IPS-15b (cell line): ENCODE measurements at regions not wholly inside any gene's neighbourhood (a gene's known extent, or its start where the extent isn't known, plus 50 kb on each side); places are given as distances from the start of the nearest gene placed in this dataset.

Experiments
- H3K27me3 ChIP-seq: one replicate; pipeline ENCODE4 v1.6.1; 2013; ENCODE audit warnings: low read length; ENCODE audit not compliant: control insufficient read depth, insufficient read depth
- H3K36me3 ChIP-seq: one replicate; pipeline ENCODE4 v1.6.1; 2013; ENCODE audit warnings: low read length; ENCODE audit not compliant: control insufficient read depth, insufficient read depth
- H3K4me1 ChIP-seq: one replicate; pipeline ENCODE4 v1.6.1; 2013; ENCODE audit warnings: mild to moderate bottlenecking, low read length; ENCODE audit not compliant: control insufficient read depth, insufficient read depth
- H3K4me3 ChIP-seq: one replicate; pipeline ENCODE4 v1.5.1; 2013; ENCODE audit warnings: low read depth, low read length
- H3K9ac ChIP-seq: one replicate; pipeline ENCODE4 v1.6.1; 2013; ENCODE audit warnings: low read depth, mild to moderate bottlenecking, low read length
- H3K9me3 ChIP-seq: one replicate; pipeline ENCODE4 v1.6.1; 2013; ENCODE audit warnings: mild to moderate bottlenecking, low read length; ENCODE audit not compliant: control insufficient read depth, insufficient read depth

DNA sequence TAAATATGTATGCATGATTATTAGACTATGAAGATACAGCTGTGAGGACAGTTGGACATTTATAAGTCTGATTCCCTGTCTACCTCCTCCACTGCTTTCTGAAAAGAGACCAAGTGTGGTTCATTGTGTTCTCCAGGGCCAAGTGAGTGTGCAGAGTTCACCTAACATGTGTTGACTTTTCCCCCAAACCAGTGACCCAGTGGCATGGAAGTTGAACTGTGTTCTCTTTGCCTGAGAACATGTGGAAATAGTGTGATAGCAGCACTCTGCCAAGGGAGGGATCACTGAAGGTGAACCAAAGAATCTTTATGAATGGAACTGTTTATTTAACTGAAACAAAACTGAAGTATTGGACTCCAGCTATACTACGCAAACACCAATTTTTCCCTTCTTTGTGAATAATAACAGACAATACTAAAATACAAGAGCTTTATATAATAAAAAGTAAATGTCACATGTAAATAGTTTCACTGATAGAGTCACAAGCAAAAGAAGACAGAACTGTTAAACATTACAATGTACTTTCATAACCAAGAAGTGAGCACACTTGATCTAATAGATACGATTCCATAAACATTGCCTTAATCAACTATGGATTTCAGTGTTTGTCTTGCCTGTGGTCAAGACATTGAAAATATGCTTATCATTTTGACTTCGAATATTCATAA, 200.3 kb upstream of the FUT9 start:
- Histone ChIP-seq H3K4me1 (no peaks in the 10 kb centered on the region), H3K27me3 (no peaks in the 10 kb centered on the region), H3K4me3 (no peak overlapping the region), H3K36me3 (no peaks in the 10 kb centered on the region), H3K9me3 (no peaks in the 10 kb centered on the region), H3K9ac (no peak overlapping the region)

GRCh38 chr6:95819461-95819860, 196.3 kb upstream of the FUT9 start:
- H3K4me3 ChIP-seq, result no peak overlapping the region
- no peaks in the 10 kb centered on the region for H3K36me3 ChIP-seq
- H3K9me3 ChIP-seq, result no peaks in the 10 kb centered on the region
- no peaks in the 10 kb centered on the region for H3K27me3 ChIP-seq
- no peaks in the 10 kb centered on the region for H3K4me1 ChIP-seq
- H3K9ac ChIP-seq, result no peak overlapping the region

- H3K4me3 ChIP-seq, result no peak overlapping the region
Measured at GRCh38 chr6:95819939-95820338, 195.8 kb upstream of the FUT9 start.

GRCh38 chr6:95830859-95831557, 184.8 kb upstream of the FUT9 start:
- H3K27me3 ChIP-seq, result no peaks in the 10 kb centered on the region
- H3K4me1 ChIP-seq, result no peaks in the 10 kb centered on the region
- no peak overlapping the region for H3K9ac ChIP-seq
- no peak overlapping the region for H3K4me3 ChIP-seq
- no peaks in the 10 kb centered on the region for H3K36me3 ChIP-seq
- no peaks in the 10 kb centered on the region for H3K9me3 ChIP-seq

More at GRCh38 chr6:95819939-95820338, 195.8 kb upstream of the FUT9 start:
- Histone ChIP-seq H3K27me3 (no peaks in the 10 kb centered on the region), H3K4me1 (no peaks in the 10 kb centered on the region), H3K36me3 (no peaks in the 10 kb centered on the region), H3K9me3 (no peaks in the 10 kb centered on the region), H3K9ac (no peak overlapping the region)

DNA sequence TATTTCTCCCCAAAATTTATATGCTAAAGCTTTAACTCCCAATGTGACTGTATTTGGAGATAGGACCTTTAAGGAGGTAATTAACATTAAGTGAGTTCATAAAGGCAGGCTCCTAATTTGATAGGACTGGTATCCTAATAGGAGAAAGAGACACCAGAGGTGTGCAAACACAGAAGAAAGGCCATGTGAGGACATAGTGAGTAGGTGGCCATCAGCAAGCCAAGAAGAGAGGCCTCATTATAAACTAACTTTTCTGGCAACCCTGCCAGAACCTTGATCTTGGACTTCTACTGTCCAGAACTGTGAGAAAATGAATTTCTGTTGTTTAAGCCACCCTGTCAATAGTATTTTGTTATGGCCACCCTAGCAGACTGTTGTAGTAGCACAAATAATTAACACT, 177.9 kb upstream of the FUT9 start:
- no peaks in the 10 kb centered on the region for H3K36me3 ChIP-seq
- H3K9me3 ChIP-seq, result no peaks in the 10 kb centered on the region
- H3K27me3 ChIP-seq, result no peaks in the 10 kb centered on the region
- H3K4me3 ChIP-seq, result no peak overlapping the region
- H3K4me1 ChIP-seq, result no peaks in the 10 kb centered on the region
- H3K9ac ChIP-seq, result no peak overlapping the region

DNA sequence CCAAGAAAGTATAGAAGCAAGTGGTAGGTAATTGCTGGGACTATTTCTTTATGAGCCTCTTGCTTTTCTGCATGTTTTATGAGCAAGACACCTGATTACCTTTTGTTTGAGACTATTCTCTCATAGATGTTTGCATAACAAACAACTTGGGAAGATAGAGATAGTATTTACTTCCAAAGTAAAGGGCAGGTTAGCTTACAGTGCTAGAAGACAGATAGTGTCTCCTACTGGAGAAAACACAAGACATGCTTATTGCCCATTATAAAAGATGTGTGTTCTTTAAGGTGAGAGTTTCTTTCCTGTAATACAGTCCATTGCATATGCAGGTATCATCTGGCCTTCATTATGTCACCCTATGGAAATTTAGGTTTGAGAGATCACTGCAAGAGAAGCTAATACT, 174.2 kb upstream of the FUT9 start:
- Histone ChIP-seq H3K27me3 (no peaks in the 10 kb centered on the region), H3K9ac (no peak overlapping the region), H3K4me3 (no peak overlapping the region), H3K36me3 (no peaks in the 10 kb centered on the region), H3K9me3 (no peaks in the 10 kb centered on the region), H3K4me1 (no peaks in the 10 kb centered on the region)

DNA sequence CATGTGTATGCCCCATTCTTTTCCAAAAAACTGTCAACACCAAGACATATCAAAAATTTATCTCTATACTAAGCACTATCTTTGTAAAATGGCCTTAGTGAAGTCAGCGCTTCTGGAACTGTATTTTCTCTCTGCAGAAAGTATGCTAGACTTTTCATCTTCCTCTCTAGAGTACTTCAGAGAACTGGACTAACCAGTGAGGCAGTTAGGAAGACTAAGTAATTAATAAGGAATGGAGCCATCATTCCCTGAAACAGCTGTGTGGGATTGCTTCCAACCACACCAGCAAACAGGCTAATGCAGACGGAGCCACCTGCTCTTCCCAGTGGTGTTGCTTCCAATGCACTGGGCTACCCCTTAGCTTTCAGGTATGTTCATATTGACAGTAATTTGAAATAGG, 169.1 kb upstream of the FUT9 start:
- Histone ChIP-seq H3K27me3 (no peaks in the 10 kb centered on the region), H3K4me3 (no peak overlapping the region)

DNA sequence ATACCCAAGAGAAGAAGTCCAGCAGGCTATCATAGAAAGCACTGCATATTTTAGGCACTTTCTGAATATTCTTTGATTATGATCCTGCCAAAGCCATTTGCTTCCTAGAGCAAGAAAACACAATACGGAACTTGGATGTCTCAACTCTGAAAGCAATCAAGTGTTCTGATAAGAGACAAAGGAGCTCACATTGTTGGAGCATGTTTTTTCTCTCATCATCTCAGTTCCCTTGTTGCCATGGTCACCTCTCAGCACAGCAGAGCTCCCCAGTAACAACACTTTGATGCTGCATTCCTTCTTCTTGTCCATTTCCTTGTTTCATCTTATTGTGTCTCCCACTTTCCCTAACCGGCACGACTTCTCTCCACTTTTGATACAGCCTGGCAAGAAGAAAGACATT, 168.7 kb upstream of the FUT9 start:
- no peak overlapping the region for H3K4me3 ChIP-seq
- no peak overlapping the region for H3K9ac ChIP-seq
- no peaks in the 10 kb centered on the region for H3K36me3 ChIP-seq
- H3K9me3 ChIP-seq, result no peaks in the 10 kb centered on the region
- no peaks in the 10 kb centered on the region for H3K27me3 ChIP-seq
- H3K4me1 ChIP-seq, result no peaks in the 10 kb centered on the region

More for the DNA sequence above, 169.1 kb upstream of the FUT9 start:
- no peaks in the 10 kb centered on the region for H3K36me3 ChIP-seq
- no peaks in the 10 kb centered on the region for H3K9me3 ChIP-seq
- no peak overlapping the region for H3K9ac ChIP-seq
- H3K4me1 ChIP-seq, result no peaks in the 10 kb centered on the region

DNA sequence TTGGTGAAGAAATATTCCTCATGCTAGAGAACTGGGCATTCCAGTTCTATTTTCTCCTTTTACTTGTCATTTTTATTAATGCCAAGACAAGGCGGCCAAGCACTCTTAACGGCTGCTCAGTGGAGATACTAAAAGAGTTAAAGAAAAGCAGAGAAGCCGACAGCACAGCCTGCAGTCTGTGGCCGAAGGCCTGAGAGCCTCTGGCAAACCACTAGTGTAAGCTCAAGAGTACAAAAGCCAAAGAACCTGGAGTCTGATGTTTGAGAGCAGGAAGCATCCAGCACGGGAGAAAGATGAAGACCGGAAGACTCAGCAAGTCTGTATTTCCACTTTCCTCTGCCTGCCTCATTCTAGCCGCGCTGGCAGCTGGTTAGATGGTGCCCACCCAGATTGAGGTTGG, 167.1 kb upstream of the FUT9 start:
- Histone ChIP-seq H3K9ac (no peak overlapping the region), H3K27me3 (no peaks in the 10 kb centered on the region), H3K9me3 (no peaks in the 10 kb centered on the region), H3K36me3 (no peaks in the 10 kb centered on the region), H3K4me3 (no peak overlapping the region), H3K4me1 (no peaks in the 10 kb centered on the region)

GRCh38 chr6:95856876-95857364, 158.9 kb upstream of the FUT9 start:
- H3K9ac ChIP-seq, result no peak overlapping the region
- H3K36me3 ChIP-seq, result no peaks in the 10 kb centered on the region
- H3K9me3 ChIP-seq, result no peaks in the 10 kb centered on the region
- no peak overlapping the region for H3K4me3 ChIP-seq
- no peaks in the 10 kb centered on the region for H3K4me1 ChIP-seq
- H3K27me3 ChIP-seq, result no peaks in the 10 kb centered on the region

DNA sequence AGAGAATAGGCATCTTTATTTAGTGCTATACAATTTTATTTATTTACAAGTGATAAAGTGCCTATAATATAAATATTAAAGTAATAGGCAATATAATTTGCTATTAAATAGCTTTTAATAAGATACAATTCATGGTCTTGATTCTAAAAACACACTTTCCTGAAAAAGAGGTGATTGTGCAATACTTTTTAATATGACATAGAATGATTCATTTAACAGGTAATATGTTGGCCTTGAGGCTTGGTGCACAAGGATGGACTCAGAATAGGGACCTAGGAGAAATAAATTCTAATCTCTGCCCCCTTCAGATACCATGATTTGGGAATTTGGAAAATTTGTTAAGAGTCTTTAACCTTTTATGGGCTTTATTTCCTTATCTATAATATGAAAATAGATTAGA, 149.9 kb upstream of the FUT9 start:
- H3K4me3 ChIP-seq, result no peak overlapping the region
- H3K9ac ChIP-seq, result no peak overlapping the region
- no peaks in the 10 kb centered on the region for H3K27me3 ChIP-seq
- no peaks in the 10 kb centered on the region for H3K4me1 ChIP-seq
- H3K36me3 ChIP-seq, result no peaks in the 10 kb centered on the region
- no peaks in the 10 kb centered on the region for H3K9me3 ChIP-seq

GRCh38 chr6:95866732-95867131, 149.0 kb upstream of the FUT9 start:
- Histone ChIP-seq H3K4me3 (no peak overlapping the region), H3K9me3 (no peaks in the 10 kb centered on the region), H3K9ac (no peak overlapping the region), H3K36me3 (no peaks in the 10 kb centered on the region), H3K4me1 (no peaks in the 10 kb centered on the region), H3K27me3 (no peaks in the 10 kb centered on the region)
